GM21390 (cell line): ENCODE measurements at regions not wholly inside any gene's neighbourhood (a gene's known extent, or its start where the extent isn't known, plus 50 kb on each side); places are given as distances from the start of the nearest gene placed in this dataset.

Experiments
- ATAC-seq: cut with Tn5 transposase; IDR thresholded peaks from one replicate; pipeline ENCODE4 v1.9.1; 2021; ENCODE audit not compliant: unreplicated experiment

- no peak for ATAC-seq
These were observed 79.0 kb upstream of the ODAD2 start for GRCh38 chr10:28077889-28078288.

DNA sequence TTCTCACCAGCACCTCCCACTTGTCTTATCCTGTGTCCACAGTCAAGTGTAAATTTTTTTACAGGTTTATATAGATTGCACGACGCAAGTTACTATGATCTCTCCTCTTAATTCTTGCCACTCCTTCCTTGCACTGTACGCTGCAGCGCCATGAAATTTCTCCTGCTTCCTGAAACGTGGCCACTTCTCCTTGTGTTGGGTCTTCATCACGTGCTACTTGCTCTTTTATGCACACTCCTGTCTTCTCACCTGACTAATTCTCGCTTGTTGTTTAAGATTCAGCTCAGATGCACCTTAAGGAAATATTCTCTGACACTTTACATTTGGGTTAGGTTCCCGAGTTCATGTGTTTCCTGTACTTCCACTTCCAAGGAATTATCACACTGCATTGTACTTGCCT, 76.5 kb upstream of the ODAD2 start:
- no peak for ATAC-seq

- no peak for ATAC-seq
These were observed 73.7 kb upstream of the ODAD2 start for GRCh38 chr10:28072573-28072972.

- no peak for ATAC-seq
These were observed 61.2 kb upstream of the ODAD2 start for GRCh38 chr10:28060031-28060607.

DNA sequence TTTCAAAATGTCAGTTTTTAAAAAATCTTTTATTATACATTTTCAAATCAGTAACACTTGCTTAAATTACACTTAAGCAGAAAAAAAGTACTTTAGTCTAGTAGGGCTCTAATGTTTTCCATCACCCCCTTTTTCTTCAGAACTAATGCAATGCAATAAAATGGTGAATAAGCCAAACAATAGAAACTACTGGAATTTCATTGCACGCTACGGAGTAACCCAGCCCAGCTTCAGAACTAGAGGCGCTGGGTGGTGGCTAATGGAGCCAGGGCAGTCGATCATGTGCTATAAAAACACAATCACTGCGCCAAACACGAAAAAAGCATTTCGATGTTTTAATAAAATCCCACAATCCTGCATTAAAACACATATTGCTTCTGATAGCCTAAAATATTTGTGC, 59.9 kb upstream of the ODAD2 start:
- no peak for ATAC-seq

DNA sequence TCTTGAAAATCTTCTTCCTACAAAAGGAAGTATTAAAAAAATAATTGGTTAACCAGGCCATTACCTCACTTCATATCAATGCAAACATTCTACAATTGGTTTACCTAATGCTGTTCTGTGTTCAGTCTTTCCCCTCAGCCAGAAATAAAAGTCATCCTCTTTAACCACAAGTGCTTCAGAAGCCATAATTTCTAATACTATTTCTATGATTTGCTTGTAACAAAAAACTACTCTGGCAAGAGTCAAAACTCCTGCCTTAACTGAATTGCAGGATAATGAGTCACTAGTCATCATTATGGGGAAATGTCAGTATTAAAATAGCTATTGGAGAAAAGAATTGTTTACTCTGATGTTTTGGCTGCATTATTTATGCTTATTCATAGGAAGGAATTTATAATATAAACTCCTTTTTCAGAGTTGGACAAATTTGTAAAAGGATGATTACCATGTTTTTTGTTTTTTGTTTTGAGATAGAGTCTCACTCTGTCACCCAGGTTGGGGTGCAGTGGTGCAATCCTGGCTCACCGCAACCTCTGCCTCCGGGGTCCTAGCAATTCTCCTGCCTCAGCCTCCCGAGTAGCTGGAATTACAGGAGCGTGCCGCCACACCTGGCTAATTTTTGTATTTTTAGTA, 55.5 kb upstream of the ODAD2 start:
- ATAC-seq, result no peak

DNA sequence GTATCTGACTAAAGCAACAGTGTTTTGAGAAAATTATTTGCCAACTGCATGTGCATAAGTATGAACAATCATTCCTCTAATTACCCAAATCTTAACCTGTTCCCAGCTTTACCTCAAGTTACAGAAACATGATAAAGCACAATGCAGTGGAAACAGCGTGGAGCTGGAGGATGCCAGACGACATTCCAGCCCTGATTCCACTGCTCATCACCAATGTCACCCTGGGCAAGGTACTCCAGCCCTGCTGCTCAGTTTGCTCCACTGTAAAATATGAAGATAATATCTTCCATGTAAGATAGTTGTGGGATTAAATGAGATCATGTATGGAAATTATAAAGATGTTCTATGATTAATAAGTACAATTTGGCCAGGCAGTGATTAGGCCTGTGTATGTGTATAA, 50.4 kb upstream of the ODAD2 start:
- no peak for ATAC-seq
